ENCODE measurements at regions not wholly inside any gene's neighbourhood (a gene's known extent, or its start where the extent isn't known, plus 50 kb on each side); places are given as distances from the start of the nearest gene placed in this dataset.
"Not testable (repeated sequence)": the region's sequence is repeated elsewhere in the genome, so short reads cannot be mapped to it uniquely, and the experiment has no call there.

GRCh38 chr7:128616799-128617198 lies 55.3 kb upstream of the GARIN1A start:
- not testable (repeated sequence) for DNase-seq (ENCODE audit: extremely low spot score, insufficient read length, low read depth); FAIRE-seq

Measured in GM18507 (cell line).